ENCODE measurements at regions not wholly inside any gene's neighbourhood (a gene's known extent, or its start where the extent isn't known, plus 50 kb on each side); places are given as distances from the start of the nearest gene placed in this dataset.

DNA sequence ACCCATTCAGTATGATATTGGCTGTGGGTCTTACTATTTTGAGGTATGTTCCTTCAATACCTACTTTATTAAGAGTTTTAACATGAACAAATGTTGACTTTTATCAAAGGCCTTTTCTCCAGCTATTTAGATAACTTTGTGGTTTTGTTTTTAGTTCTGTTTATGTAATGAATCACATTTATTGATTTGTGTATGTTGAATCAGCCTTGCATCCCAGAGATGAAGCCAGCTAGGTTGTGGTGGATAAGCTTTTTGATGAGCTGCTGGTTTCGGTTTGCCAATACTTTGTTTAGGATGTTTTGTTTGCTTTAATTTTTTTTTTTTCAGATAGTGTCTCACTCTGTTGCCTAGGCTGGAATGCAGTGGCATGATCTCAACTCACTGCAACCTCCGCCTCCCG, 609.0 kb upstream of the COX7C start:
- no peak for DNase-seq (ENCODE audit: low read depth)

GRCh38 chr5:86011937-86012336, 605.8 kb upstream of the COX7C start:
- no peak for DNase-seq (ENCODE audit: low read depth)

GRCh38 chr5:86029308-86029707, 588.4 kb upstream of the COX7C start:
- no peak for DNase-seq (ENCODE audit: low read depth)

DNA sequence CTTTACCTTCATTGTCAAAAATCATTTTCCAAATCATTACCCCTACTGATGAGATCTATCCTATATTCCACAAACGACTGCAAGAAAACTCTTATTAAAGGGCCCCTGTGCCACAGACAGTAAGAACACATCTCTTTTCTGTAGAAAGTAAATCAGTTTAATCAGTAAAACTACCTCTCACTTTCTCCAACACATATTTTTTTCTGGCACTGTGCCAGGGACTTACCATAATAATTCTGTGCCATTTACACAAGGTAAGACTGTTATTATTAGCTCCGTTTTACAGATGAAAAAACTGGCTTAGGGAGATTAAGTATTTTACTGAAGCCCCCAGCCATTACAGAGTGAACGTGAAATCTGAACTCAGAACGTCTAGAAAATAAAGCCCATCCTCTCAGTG, 587.0 kb upstream of the COX7C start:
- DNase-seq (ENCODE audit: low read depth) = no peak

DNA sequence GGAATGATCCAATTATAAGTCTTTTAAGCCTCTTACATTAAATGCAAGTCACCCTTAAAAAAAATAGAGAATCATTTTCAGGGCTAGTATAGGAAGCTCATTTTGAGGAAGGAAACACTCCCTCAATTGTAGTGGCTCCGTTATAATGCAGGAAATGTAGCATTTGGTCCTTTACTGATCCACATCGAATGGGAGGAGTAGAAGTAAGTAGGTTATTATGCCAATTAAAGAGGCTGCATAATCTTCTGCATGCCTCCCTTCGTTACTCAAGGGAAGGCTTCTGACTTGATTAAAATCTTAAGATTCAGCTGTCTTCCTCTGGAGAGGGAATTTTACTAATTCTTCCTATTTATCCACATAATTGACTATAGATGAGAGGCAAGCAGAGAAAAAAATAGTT, 579.2 kb upstream of the COX7C start:
- DNase-seq (ENCODE audit: low read depth) = no peak

DNA sequence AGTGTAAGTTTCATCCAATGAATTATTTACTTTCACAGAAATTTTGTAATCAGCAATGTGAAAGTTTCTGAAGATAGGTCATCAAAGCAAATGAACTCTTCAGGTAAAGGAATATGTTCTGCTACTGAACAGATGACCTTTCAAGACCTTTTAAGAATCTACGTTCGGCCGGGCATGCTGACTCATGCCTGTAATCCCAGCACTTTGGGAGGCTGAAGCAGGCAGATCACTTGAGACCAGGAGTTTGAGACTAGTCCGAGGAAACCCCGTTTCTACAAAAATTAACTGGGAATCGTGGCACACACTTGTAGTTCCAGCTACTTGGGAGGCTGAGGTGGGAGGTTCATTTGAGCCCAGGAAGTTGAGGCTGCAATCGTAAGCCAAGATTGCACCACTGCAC, 578.4 kb upstream of the COX7C start:
- DNase-seq (ENCODE audit: low read depth) = no peak

DNA sequence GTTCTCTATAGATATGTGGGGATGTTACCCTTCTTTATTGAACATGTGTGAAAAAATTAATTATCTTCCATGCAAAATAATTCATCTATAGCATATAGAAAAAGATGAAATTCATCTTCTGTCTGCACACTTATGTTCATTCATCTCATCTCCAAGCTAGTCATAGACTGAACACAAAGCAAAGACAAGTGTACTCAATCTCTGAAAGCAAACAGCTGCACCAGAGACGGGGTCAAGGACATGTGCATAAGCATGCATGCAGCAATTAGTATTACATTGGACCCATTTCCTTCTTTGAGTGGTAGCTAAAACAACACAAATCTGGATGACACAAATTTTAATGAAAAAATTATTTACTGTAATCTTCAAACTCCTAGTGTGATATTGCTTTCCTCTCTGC, 547.0 kb upstream of the COX7C start:
- no peak for DNase-seq (ENCODE audit: low read depth)

DNA sequence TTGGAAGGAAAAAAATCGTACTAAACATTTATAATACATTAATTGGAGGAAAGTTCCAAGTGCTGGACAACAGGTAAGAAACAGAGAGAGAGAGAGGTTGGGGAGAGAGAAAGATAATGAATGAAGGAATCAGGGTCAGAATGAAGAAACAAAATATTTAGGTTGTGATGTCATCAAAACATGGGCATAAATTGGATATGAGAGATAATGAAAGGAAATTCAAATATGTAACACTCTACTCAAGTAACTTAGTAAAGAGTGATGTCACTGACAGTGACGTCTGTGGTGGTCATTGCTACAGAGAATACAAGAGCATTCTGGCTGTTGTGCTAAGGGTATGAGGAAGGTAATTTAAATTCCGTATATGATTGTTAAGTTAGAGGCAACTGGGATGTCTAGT, 543.4 kb upstream of the COX7C start:
- no peak for DNase-seq (ENCODE audit: low read depth)

- DNase-seq (ENCODE audit: low read depth) = no peak
Observed at GRCh38 chr5:86075139-86075538, 542.6 kb upstream of the COX7C start.

GRCh38 chr5:86095092-86095491, 522.6 kb upstream of the COX7C start:
- no peak for DNase-seq (ENCODE audit: low read depth)

DNA sequence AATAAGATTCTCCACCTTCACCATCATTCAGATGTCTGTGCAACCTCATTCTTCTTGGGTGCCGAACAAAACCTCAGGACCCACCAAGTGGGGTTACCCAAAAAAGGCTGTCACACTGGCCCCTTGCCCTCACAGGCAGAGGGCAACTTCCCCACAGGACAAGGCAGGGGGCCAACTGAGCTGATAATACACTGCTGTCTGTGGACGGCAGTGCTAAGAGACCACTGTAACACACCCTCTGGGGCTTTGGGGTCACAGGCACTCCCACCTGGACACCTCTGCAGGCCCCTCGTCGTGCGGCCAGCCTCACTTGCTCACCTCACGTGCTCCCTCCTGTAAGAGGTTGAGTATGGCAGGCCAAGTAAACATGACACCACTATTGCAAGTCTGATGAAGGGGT, 515.8 kb upstream of the COX7C start:
- DNase-seq (ENCODE audit: low read depth) = no peak

GRCh38 chr5:86108825-86109224, 508.9 kb upstream of the COX7C start:
- DNase-seq (ENCODE audit: low read depth) = no peak

DNA sequence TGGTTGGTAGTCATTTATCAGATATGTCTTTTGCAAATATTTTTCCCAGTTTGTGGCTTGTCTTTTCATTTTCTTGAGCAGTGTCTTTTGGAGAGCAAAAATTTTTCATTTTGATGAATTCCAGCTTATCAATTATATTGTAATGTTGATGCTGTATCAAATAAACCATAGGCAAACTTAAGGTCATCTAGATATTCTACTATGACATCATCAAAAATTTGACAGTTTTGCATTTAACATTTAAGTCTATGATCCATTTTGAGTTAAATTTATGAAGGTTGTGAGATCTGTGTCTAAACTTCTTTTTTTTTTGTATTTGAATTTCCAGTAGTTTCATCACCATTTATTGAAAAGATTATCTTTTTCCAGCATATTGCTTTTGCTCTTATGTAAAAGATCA, 505.5 kb upstream of the COX7C start:
- no peak for DNase-seq (ENCODE audit: low read depth)

- no peak for DNase-seq (ENCODE audit: low read depth)
Observed at GRCh38 chr5:86115164-86115563, 502.6 kb upstream of the COX7C start.

DNA sequence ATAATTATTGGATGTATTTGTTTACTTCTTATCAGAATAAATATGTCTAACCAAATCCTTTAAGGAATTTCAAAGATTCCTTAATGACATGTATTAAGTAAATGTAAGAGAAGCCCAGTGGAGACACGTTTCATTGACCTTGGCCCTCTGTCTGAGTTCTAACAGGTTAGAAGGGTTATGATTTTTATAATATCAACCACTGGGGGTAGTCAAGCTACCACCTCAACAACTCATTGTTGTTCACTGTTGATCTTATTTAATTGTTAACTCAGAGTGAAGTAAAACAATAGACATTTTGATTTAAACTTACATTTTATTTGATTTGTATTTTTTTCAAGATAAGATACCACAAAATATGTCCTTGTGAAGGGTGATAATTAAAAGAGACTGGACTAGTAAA, 499.2 kb upstream of the COX7C start:
- DNase-seq (ENCODE audit: low read depth) = no peak

GRCh38 chr5:86124333-86124732, 493.4 kb upstream of the COX7C start:
- no peak for DNase-seq (ENCODE audit: low read depth)

- no peak for DNase-seq (ENCODE audit: low read depth)
Observed at GRCh38 chr5:86125731-86126601, 491.8 kb upstream of the COX7C start.

- no peak for DNase-seq (ENCODE audit: low read depth)
Observed at GRCh38 chr5:86127696-86128095, 490.0 kb upstream of the COX7C start.

DNA sequence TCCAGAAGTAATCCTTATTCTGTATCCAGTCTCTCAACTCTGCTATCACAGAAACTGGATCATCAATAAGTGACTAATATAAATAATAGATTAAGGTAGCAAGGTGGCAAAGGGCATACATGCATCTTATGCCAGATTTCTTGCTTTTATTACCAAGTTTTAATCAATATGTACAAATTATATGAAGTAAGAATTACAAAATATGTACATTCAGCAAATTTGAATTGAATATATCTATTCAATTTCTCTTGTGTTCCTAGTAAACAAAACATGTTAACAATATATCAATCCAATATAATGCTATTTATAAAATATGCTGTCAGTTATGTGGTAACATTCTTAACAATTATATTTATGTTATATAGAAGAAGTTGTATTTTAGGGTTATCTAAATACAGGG, 488.7 kb upstream of the COX7C start:
- no peak for DNase-seq (ENCODE audit: low read depth)

DNA sequence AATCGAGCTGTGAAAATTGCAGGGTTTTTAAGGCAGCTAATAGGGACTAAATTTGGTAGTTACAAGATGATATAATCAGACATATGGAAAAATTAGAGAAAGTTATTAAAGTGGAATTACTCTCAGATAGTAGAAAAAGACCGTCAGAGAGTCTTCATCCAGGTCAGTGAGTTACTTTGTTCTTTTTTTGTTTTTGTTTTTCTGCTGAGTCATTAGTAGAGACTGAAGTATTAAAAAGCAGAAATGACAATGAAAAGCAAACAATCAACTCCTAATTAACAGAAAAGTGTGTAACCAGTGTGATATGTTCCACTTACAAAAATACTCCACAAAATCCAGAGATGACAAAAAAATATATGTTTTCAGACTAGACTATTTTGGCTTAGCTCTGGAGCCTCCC, 480.4 kb upstream of the COX7C start:
- DNase-seq (ENCODE audit: low read depth) = no peak

GRCh38 chr5:86143837-86144236, 473.9 kb upstream of the COX7C start:
- no peak for DNase-seq (ENCODE audit: low read depth)

DNA sequence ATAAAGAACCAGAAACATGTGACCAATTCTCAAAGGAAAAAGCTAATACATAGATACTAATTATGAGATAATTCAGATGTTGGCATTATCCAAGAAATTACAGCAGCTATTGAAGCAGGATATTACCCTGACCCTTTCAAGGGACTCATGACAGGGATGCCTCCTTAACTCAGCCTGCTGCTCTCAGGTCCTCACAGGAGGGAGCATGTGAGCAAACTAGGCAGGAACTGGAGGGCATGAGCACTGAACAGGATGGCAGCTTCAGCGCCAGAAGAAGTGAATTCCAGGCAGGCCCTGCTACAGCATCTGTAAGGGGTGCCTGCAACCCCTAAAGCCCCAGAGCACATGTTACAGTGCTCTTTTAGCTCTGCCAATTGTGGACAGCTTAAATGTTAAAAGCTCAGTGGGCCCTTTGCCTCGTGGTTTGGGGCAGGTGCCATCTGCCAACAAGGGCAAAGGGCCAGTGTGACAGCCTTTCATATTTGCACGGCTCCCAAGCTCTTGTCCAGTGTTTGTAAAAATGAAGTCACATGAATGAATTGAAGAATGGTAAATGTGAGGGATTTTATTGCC, 464.7 kb upstream of the COX7C start:
- DNase-seq (ENCODE audit: low read depth) = no peak

DNA sequence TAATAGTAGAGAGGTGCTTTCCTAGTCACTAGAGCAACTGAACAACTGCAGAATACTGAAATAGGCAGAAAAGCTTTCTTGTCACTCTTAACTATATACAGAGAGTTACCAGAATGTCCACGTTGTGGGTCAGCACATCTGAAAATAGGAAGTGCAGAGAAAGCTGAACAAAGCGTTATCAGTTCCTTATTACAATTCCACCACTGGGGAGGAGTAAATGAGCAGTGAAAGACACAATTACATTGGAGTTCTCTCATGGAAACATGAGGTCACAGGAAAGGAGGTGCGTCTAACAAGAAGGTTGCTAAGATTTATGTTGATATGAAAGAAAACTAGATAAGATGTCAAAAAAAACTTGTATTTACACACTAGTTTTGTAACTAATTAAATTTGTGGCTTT, 461.9 kb upstream of the COX7C start:
- no peak for DNase-seq (ENCODE audit: low read depth)

DNA sequence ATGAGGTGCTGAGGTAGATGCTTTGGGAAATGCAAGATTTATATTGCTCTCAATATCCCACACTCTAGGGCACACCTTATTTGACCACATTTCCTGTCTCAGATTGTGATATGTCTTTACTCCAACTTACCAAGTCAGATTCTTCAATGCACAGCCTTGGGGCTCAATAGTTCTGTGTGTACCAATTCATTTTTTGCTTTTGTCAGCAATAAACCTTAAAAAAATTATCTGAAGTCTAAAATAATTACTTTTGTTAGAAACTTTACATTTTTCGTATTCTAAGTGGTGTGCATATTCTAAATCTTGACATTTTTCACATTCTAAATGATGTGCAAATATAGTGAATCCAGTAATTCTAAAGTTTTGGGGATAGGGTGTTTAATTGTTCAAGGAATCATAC, 447.5 kb upstream of the COX7C start:
- DNase-seq (ENCODE audit: low read depth) = no peak
